NCI-H748 treated with DMSO at 0.1 percent for 48 hours (cell line): ENCODE measurements at regions not wholly inside any gene's neighbourhood (a gene's known extent, or its start where the extent isn't known, plus 50 kb on each side); places are given as distances from the start of the nearest gene placed in this dataset.
A peak's percentile ranks its signal among the peaks of the same experiment; 100 is the strongest.

Experiments used
- DNase-seq: peaks from one replicate; lab custom pipeline; 2025; lab: John Stamatoyannopoulos, UW

GRCh38 chr4:129682586-129682985 lies 586.6 kb downstream of the C4orf33 start:
- DNase-seq = no peak

- no peak for DNase-seq
These were observed 612.0 kb downstream of the C4orf33 start for GRCh38 chr4:129707949-129708348.

DNA sequence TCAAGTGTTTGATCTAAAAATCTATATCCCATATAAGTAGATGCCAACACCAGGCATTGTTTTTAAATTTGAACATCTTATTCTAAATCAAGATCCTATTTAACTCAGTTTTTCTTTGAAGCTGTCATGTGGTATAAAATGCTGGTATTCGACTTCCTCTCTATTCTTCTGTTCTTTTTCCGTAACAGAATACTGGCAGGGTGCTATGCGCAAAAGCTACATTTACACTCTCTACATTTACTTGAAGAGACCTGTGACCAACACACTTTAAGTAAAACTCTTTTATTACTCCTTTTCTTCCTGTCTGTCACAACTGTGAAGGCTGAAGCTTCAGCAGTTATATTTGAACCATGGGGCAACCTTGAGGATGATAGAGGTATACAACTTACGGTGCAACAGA lies 612.8 kb downstream of the C4orf33 start:
- DNase-seq = no peak

- no peak for DNase-seq
These were observed 642.2 kb downstream of the C4orf33 start for GRCh38 chr4:129738175-129738574.

- DNase-seq = no peak
These were observed 651.8 kb downstream of the C4orf33 start for GRCh38 chr4:129747756-129748155.

DNA sequence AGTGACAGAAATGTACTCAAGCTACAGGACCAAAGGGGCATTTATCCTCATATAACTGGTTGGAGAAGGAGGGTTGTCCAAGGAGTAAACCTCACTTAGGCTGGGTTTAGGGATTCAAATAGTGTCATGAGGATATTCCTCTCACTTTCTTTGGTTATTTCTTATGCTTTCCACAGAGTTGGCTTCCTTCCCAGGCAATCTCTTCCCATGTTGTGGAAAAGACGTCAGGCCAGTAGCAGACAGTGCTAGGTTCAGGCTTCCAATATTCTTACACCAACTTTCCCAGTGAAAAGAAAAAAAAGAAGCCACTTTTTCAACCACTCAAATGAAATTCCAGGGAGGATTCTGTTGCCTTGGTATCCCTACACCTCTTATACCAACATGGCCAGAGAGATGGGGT lies 653.0 kb downstream of the C4orf33 start:
- DNase-seq = no peak

DNA sequence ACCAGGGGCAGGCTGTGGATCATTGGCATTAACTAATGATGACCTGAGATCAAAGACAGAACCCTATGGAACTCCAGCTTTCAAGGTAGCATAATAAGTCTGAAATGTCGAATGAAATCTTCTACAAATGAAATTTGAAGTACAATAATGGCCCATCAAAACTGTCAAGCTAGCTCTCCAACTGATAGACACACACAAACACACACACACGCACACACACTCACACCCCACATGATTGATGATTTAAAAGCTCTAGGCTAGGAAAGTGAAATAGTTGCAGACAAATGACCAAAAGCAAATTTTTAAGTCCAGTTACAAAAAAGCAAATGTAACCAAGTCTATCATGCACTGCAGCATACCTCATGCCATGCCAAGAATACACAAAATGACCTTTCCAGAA lies 655.7 kb downstream of the C4orf33 start:
- no peak for DNase-seq

GRCh38 chr4:129783596-129783995 lies 687.6 kb downstream of the C4orf33 start:
- DNase-seq = no peak

DNA sequence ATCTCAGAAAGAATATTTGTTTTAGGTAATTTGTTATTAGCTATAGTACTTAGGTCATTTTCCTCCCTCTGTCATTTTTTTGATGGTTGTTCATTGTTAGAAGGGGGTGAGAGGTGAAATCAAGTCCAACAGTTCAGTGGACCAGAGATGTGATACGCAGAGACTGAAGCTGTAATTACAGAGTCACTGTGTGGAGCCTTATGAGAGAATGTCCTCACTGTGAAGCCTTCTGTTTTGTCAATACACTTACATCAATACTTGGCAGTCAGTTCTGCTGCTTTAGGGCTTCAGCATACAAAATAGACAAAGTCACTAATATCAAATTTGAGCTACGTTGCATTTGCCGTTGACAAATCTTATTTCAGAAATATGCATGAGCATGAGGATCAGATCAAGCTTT lies 692.5 kb downstream of the C4orf33 start:
- no peak for DNase-seq

DNA sequence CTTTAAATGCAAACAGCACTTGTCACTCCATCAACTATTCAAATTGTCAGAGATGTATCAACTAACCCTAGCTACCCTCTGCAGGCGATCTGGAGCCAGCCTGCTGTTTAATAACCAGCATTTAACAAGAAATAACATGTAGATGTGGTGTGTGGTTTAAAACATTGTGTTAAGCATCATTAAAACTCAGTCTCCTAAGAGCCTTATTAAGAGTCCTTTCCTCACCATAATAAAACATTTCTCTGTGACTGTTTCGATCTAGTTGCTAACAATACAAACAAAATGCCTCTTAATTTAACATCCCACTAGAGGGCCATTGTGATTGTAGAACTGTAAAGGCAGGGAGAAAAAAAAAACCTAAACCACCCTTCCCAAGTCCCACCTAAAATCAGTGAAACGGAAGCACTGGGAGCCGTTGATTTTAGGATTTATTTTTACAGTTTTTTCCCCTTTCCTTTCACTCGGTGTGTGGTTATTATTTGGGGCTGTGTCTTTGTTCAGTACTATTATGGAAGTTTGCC lies 708.6 kb downstream of the C4orf33 start:
- DNase-seq = peak; percentile 11

GRCh38 chr4:129806986-129807385 lies 711.0 kb downstream of the C4orf33 start:
- no peak for DNase-seq

GRCh38 chr4:129808242-129808641 lies 712.3 kb downstream of the C4orf33 start:
- no peak for DNase-seq

DNA sequence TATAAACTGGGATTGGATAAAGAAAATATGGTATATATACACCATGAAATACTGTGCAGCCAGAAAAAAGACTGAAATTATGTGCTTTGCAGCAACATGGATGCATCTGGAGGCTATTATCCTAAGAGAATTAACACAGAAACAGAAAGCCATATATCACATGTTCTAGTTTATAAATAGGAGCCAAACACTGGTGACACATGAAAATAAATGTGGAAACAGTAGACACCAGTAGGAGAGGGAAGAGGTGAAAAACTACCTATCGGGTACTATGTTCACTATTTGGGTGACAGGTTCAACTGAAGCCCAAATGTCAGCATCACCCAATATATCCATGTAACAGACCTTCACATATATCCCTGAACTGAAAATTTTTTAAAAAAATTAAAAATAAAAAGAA lies 725.1 kb downstream of the C4orf33 start:
- DNase-seq = no peak

GRCh38 chr4:129821963-129822362 lies 726.0 kb downstream of the C4orf33 start:
- DNase-seq = no peak

DNA sequence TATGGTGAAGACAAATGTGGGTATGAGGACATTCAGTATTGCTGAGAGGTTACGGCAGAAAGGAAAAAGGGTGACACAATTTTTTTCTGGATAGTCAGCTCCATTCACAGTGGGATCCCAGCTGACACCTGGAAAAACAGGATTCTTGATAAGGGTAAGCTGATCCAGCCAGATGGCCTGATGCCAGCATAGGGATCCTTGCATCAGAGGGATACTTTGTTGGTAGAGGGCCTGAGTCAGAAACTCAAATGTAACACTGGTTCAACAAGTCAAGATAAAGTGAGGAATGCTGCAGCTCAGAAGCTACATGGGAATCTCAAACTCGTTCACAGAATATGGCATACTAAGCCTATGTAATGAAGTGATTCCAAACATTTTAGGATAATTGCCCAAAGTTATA lies 726.7 kb downstream of the C4orf33 start:
- no peak for DNase-seq

DNA sequence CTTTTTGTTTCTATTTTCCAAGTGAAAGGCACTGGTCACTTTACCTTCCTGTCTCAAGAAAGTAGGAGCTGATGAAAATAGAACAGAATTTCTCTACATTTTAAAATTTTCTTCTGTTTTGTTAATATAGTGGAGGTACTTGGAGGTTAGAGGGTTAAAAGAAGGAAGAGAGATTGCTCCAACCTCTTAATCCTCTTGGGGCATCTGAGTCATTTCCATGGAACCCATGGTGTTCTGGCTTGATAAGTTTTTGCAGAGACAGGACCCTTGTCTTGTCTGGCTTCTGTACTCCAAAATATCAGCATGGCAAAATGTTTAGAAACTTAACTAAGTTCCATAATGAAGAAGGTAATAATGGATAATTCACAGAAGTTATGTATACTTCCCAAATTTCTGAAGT lies 727.2 kb downstream of the C4orf33 start:
- DNase-seq = no peak

DNA sequence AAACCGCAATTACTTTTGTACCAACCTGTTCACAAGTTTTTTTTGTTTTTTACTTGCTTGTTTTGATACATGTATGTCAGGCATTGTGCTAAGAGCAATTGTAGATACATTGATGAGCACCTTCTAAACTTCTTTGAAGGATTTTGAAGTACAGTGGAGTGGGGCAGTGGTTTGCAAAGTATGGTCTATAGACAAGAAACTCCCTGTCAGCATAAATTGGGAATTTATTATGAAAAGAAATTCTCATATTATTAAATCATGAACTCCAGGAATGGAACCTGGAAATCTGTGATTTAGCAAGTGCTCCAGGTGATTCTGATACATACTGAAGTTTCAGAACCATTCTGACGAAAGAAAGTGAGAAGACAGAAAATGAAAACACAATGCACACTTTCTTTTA lies 733.4 kb downstream of the C4orf33 start:
- no peak for DNase-seq

DNA sequence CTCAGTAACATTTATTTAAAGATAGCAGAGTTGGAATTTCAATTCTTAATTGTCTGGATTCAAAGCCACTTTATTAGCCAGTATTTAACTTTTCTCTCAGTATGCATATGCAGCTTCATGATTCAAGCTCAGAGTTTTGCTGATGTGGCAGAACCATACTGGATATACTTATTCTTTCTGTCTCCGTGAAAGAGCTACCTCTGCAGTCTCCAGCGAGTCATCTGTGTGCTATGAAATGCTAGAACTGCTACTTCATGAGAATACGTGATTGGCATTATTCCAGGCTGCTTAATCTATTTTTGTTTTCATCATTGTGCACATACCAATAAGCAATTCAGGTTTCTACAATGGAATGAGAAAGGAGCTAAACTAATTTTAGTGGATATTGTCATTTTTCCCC lies 743.7 kb downstream of the C4orf33 start:
- DNase-seq = no peak

GRCh38 chr4:129842096-129842495 lies 746.1 kb downstream of the C4orf33 start:
- DNase-seq = no peak

DNA sequence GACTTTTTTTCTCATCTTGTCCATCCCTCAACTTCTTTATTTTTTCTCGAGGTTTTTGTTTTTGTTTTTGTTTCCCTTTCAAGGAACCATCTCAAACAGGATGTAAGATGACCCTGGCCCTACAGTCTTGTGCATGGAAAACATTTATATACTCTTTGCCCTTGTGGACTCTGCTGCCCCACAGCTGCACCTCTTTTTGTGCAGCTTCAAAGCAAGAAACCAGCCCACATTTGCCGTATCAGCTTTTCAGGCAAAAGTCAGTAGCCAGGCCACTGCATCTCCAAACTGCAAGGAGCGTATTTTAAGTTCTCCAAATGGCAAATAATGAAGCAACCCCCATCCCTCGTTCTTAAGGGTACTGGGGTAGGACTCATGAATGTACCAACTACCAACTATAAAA lies 756.5 kb downstream of the C4orf33 start:
- DNase-seq = no peak

- DNase-seq = peak; percentile 3
These were observed 757.9 kb downstream of the C4orf33 start for GRCh38 chr4:129853685-129854467.

GRCh38 chr4:129862461-129862860 lies 766.5 kb downstream of the C4orf33 start:
- no peak for DNase-seq

DNA sequence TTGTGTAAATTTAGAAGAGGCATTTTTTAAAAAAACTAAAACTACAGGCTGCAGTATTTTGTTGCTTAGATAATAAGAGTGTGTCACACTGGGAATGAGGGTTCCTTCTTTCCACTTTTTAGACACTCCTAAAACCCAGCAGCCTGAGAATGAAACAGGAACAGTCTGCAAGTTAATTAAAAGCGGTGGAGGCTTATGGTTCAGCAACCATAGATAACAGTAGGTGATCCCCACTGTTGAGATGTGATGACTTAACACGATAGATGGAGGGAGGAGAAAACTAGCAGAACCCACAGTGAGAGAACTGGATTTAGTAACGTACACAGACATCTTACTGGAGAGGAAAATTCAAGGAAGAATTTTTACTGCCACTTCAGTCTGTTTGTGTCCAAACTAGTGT lies 767.3 kb downstream of the C4orf33 start:
- no peak for DNase-seq

- DNase-seq = no peak
These were observed 788.0 kb downstream of the C4orf33 start for GRCh38 chr4:129883996-129884395.
